Esophagus squamous epithelium (tissue), 4 donors: ENCODE measurements at regions not wholly inside any gene's neighbourhood (a gene's known extent, or its start where the extent isn't known, plus 50 kb on each side); places are given as distances from the start of the nearest gene placed in this dataset.

Experiments
- CTCF ChIP-seq, 6 experiments: fragments of 450-650 bp in 4 of 6; fragments of 200-600 bp in 2 of 6; sonication (generic) in 2 of 6; IDR thresholded peaks; one replicate each; pipeline ENCODE4 v1.5.1; 2016 to 2019; ENCODE audit warnings: antibody characterized with exemption in 6 of 6, mild to moderate bottlenecking in 4 of 6, moderate library complexity in 4 of 6
- POLR2A ChIP-seq, 4 donors: fragments of 450-650 bp; IDR thresholded peaks; one replicate each; pipeline ENCODE4 v1.6.1; 2017; ENCODE audit warnings: antibody characterized with exemption in 4 of 4, mild to moderate bottlenecking in 4 of 4, moderate library complexity in 3 of 4

DNA sequence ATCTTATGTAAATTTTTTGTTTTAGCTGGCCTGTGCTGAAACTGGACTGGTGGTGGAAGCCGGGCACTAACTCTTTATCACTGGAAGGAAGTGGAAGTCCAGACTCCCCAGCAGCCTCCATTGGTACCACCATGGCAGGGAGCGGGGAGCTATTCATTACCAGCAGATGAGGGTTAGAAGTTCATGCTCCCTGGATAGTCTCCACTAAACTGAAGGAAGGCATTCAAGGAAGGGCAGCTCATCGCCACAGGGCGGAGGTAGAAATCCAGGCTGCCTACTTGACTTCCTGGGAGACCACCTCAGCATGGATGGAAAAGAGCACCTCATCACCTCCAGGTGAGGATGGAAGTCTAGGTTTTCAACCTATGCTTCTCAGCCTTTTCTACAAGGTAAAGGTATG is 130.9 kb downstream of the SLC16A9 start:
- TF ChIP-seq CTCF (IDR thresholded peaks at IDR 0.05) (no peak), POLR2A (IDR thresholded peaks at IDR 0.05) (no peak)
